ENCODE measurements at regions not wholly inside any gene's neighbourhood (a gene's known extent, or its start where the extent isn't known, plus 50 kb on each side); places are given as distances from the start of the nearest gene placed in this dataset.
A peak's percentile ranks its signal among the peaks of the same experiment; 100 is the strongest.
"Not testable (repeated sequence)": the region's sequence is repeated elsewhere in the genome, so short reads cannot be mapped to it uniquely, and the experiment has no call there.

DNA sequence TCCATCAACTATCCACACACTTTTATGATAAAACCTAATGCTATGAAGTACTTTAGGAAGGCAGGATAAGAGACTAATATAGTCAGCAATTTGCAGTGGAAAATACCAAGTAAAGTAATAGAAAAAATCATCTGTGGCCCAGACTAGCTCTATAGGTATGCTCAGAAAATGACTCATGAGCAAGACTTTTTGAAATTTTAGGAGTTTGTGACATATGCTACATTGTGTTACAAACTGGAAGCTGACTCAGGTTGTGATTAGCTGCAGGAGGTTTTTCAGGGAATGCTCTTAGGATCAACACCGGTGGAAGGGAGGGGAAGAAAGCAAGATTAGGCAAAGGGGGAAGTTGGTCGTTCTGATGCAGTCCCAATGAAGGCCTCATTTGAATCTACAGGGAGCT, 56.1 kb downstream of the FEZF1 start:
- DNase-seq, result no peak

DNA sequence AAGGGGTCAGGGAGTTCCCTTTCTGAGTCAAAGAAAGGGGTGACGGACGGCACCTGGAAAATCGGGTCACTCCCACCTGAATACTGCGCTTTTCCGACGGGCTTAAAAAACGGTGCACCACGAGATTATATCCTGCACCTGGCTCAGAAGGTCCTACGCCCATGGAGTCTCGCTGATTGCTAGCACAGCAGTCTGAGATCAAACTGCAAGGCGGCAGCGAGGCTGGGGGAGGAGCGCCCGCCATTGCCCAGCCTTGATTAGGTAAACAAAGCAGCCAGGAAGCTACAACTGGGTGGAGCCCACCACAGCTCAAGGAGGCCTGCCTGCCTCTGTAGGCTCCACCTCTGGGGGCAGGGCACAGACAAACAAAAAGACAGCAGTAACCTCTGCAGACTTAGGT, 65.8 kb downstream of the FEZF1 start:
- not testable (repeated sequence) for DNase-seq

DNA sequence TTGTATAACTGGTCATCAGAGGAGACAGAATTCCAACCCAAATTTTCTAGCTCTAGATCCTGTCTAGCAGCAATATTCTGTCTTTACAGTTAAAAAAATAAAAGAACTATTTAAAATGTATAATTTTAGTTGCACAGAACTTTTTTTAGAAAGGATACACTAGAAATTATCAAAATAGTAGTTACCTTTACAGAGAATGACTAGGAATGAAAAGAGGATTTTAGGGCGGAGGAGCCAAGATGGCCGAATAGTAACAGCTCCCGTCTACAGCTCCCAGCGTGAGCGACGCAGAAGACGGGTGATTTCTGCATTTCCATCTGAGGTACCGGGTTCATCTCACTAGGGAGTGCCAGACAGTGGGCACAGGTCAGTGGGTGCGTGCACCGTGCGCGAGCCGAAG, 66.3 kb downstream of the FEZF1 start:
- not testable (repeated sequence) for DNase-seq

DNA sequence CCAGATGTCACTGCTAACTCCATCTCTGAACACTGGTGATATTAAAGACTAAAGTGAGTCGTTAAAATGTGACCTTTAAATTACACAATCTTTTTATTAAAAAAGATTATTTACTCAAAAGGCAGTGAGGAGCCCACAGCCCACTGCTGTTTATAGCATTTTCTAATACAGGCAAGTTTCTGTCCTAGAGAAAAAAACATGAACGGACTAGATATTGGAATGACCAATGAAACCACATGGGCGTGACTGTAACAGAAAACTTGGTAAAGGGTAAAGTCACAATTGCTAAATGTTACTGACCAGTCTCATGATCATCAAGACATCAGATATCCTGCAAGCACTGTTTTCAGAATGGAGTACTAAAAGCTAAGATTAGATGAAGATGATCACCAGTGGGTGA, 78.7 kb downstream of the FEZF1 start:
- DNase-seq, result no peak

DNA sequence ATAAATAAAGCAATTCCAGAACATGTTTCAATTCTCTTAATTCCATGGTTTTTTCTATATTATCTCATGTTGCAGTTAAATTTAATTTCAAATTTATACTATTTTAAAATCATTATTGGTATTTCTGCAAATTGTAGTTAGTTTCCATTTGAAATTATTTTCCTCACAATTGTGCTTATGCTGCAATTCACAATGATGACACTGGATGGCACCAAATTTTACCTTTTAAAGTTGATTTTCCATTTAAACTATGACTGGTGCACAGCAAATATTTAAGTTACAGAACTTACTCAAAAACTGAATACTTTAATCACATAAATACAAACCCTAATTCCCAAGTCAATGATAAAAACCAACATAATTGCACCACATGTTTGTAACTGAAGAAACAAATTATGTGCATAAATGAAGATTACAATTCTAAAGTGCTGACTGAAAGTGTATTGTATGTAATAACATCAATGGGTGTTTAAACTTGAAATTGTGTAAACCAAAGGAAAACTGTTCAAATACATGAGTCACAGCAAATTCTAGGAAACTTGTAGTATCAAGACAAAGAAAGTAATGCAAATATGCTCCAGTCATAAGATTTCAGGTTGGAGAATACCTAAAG, 75.3 kb upstream of the AASS start:
- DNase-seq, result peak in 1 of 14 donors; percentile 6

DNA sequence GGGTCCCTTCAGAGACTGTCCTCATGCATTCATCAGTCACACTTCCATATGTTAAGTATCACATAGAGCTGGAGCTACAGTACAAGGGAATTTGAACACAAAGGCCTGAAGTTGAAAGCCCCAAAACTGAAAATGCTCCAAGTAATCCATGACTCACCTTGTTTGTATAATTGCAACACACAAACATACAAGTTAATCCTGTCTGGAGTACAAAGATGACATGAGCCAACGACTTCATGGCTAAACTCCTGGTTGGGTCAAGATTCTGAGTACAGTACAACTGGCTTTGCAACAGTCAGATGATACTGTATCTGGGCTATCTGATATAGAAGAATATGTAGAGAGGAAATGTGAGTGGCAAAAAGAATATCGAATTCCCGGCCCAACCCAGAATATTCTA, 73.1 kb upstream of the AASS start:
- DNase-seq, result no peak

DNA sequence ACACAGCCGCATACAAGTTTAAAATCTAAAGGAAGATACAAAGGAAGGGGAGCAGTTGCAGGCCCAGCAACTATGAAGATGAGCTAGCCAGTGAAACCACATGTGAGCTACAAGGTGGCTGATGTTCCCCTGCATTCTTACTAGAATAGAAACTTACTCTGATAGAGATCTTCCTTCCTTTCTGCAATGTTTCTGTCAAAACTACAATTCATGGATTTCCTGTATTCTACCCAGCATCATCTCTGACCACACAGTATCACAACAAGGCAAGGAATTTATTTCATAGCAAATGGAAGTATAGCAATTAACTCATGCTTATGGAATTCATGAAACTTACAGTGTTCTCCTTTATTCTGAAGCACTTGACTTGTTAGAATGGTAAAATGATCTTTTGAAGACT, 68.7 kb upstream of the AASS start:
- DNase-seq, result no peak

DNA sequence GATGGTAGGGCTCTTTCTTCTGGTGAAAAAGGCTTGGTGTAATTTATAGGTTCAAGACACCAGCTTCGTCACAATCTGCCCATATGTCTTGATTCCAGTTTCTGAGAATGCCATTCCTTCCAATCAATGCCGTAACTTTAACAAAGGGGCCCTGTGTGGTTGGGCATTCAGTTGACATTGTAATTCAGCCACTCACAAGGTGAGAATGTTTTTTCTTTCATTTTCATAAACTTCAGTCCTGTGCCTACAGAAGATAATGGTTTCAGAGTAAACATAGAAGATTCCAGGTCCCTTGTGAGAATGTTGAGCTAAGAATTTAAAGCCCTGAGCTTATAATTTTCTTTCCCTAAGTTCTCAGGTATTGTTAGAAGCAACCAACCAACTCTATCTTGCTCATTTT, 67.3 kb upstream of the AASS start:
- no peak for DNase-seq

DNA sequence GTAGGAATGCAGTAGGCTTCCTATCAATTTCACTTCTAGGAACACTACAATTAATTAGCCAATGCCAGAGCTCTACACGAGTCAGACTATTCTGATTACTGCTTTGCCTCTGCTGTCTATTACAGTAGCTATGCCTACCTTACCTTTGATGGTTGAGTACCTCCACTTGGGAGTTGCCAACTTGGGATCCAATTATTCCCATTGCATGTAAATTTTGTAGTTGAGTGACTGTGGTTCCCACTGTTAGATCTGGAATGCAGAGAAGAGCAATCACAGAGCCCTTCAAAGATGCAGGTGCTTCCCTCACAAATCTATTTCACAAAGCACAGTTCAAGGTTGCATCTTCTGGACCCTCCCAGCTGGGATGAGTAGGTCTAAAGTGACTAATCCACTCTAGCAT, 62.9 kb upstream of the AASS start:
- DNase-seq, result no peak

DNA sequence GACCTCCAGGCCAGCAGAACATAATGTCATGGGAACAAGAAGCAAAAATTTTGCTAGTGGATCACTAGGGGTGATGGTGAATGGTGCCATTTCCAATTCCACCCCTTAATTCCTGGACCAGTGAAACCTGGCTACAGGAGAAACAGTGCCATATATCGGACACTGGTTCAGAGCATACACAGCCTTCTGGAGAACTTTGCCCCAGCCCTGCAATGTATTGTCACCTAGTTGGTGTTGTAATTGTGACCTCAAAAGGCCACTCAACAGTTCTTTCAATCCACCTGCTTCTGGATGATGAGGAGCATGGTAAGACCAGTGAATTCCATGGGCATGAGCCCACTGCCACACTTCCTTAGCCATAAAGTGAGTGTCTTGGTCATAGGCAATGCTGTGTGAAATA, 59.8 kb upstream of the AASS start:
- DNase-seq, result no peak

DNA sequence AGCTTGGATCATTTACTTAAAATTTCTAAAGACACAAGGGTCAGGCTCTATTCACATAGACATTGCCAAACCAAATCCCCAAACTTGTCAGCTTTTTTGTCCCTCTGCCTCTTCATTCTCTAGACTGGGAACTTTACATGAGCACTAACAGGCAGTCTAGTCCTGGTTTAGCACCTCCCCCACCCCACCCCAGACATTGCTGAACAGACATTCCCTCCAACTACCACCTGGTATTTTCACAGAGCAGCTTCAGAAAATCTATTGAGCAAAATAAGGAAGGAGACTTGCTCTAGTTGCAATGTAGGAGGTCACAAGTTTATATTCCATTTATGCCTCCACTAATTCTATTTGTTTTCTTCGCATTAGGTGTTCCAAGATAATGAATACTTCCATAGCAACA, 56.8 kb upstream of the AASS start:
- DNase-seq, result no peak

DNA sequence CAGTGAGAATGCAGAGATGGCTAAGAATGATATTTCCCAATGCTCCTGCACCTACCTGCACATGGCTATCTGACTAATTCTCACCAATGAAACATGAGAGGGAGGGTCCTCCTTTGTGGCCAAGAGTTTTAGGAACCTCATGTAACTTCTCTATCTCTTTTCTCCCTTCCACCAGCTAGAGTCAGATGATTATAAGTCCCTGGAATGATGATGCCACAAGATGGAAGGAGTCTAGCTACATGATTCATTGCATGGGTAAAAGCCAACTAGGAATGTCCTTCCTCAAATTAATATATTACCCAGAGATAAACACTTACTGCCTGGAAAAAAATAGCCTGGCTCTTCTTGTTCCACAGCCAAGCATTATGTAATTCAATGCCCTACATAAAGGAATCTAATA, 55.1 kb upstream of the AASS start:
- DNase-seq, result no peak

DNA sequence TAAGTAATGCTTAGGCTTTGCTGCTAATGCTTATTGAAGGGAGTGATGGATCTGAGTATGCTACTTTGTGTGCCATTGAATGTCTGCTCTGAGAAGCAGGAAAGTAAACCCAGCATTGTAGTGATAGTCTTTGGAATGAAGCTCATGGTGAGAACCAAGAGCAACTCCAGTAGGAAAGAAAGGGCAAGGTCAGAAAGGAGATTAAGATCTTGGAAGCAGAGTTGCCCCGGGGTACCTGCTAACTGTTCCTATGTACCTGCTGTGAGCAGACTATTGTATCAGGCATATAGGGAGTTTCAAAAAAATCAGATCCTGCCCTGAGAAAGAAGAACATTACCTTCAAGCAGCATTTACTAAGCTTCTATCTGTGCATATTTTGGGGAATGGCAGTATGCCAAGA, 54.5 kb upstream of the AASS start:
- DNase-seq, result no peak

Data from C1 segment of cervical spinal cord (tissue), 14 donors.